SU-DHL-6 (cell line): ENCODE measurements at regions not wholly inside any gene's neighbourhood (a gene's known extent, or its start where the extent isn't known, plus 50 kb on each side); places are given as distances from the start of the nearest gene placed in this dataset.
A peak's percentile ranks its signal among the peaks of the same experiment; 100 is the strongest.

Experiments used
- H2AFZ ChIP-seq: fragments of 200-600 bp; sonication (generic); 2 replicates; pipeline ENCODE4 v1.6.1; 2014; ENCODE audit warnings: low read depth, mild to moderate bottlenecking, moderate library complexity, mixed read lengths, antibody characterized with exemption, low read length; ENCODE audit not compliant: severe bottlenecking
- H3F3A ChIP-seq: fragments of 200-600 bp; shearing (Covaris generic); 2 replicates; pipeline ENCODE4 v1.6.0; 2016; ENCODE audit warnings: antibody characterized with exemption, mild to moderate bottlenecking; ENCODE audit not compliant: insufficient read depth
- H3K27ac ChIP-seq: fragments of 200-600 bp; sonication (generic); 2 replicates; pipeline ENCODE4 v1.5.1; 2016; ENCODE audit warnings: low read depth, mild to moderate bottlenecking, low read length, moderate library complexity, mixed read lengths
- H3K27me3 ChIP-seq: fragments of 200-600 bp; sonication (generic), shearing (Covaris generic); 2 replicates; pipeline ENCODE4 v1.6.0; 2014; ENCODE audit warnings: mild to moderate bottlenecking, low read length
- H3K36me3 ChIP-seq: fragments of 200-600 bp; sonication (generic); 2 replicates; pipeline ENCODE4 v1.6.1; 2014; ENCODE audit warnings: mild to moderate bottlenecking, low read length, mixed read lengths
- H3K4me2 ChIP-seq: fragments of 300-600, 200-600 bp; shearing (Covaris generic), sonication (generic); 2 replicates; pipeline ENCODE4 v1.6.0; 2014; ENCODE audit warnings: low read length, low read depth, mild to moderate bottlenecking; ENCODE audit not compliant: poor library complexity, severe bottlenecking
- H3K4me3 ChIP-seq: fragments of 200-600 bp; sonication (generic); 2 replicates; pipeline ENCODE4 v1.5.1; 2014; ENCODE audit warnings: antibody characterized with exemption, low read length, mild to moderate bottlenecking, mixed read lengths; ENCODE audit not compliant: insufficient read depth, poor library complexity, severe bottlenecking
- H3K79me2 ChIP-seq: fragments of 200-600 bp; sonication (generic); 2 replicates; pipeline ENCODE4 v1.6.1; 2014; ENCODE audit warnings: mild to moderate bottlenecking, low read length, moderate library complexity; ENCODE audit not compliant: insufficient read depth
- H3K9ac ChIP-seq: fragments of 200-600 bp; sonication (generic); 2 replicates; pipeline ENCODE4 v1.7.0; 2014; ENCODE audit warnings: mild to moderate bottlenecking, low read length
- H3K9me2 ChIP-seq: fragments of 200-600 bp; sonication (generic); replicated peaks from 2 replicates; pipeline ENCODE4 v1.6.1; 2014; ENCODE audit warnings: low read length; ENCODE audit not compliant: insufficient read depth
- H3K9me3 ChIP-seq: fragments of 200-600 bp; sonication (generic); 2 replicates; pipeline ENCODE4 v1.6.1; 2014; ENCODE audit warnings: low read length, mixed read lengths; ENCODE audit not compliant: insufficient read depth
- H4K20me1 ChIP-seq: fragments of 200-600 bp; sonication (generic); 2 replicates; pipeline ENCODE4 v1.6.1; 2014; ENCODE audit warnings: low read depth, mild to moderate bottlenecking, antibody characterized with exemption, low read length, moderate library complexity, mixed read lengths
- EZH2phosphoT487 ChIP-seq: fragments of 200-600 bp; sonication (generic), shearing (Covaris generic); conservative IDR thresholded peaks from 2 replicates; pipeline ENCODE4 v1.6.1; 2018; ENCODE audit warnings: mild to moderate bottlenecking, antibody characterized with exemption, low read length, moderate library complexity, mixed read lengths
- TF ChIP-seq, protein P1 (sequence below): fragments of 200-600 bp; sonication (generic); IDR thresholded peaks from one replicate; pipeline ENCODE4 v1.5.1; 2017; ENCODE audit warnings: antibody characterized with exemption, mild to moderate bottlenecking, low read length, moderate library complexity; ENCODE audit not compliant: insufficient read depth, poor library complexity, severe bottlenecking

GRCh38 chr16:82459580-82460256 is 167.1 kb upstream of the CDH13 start:
- H3K4me3 ChIP-seq = no peak overlapping the region

GRCh38 chr16:82456683-82457082 is 170.1 kb upstream of the CDH13 start:
- H3K36me3 ChIP-seq = no peaks in the 10 kb centered on the region
- H3K9ac ChIP-seq = no peak overlapping the region
- TF ChIP-seq, protein P1, sequence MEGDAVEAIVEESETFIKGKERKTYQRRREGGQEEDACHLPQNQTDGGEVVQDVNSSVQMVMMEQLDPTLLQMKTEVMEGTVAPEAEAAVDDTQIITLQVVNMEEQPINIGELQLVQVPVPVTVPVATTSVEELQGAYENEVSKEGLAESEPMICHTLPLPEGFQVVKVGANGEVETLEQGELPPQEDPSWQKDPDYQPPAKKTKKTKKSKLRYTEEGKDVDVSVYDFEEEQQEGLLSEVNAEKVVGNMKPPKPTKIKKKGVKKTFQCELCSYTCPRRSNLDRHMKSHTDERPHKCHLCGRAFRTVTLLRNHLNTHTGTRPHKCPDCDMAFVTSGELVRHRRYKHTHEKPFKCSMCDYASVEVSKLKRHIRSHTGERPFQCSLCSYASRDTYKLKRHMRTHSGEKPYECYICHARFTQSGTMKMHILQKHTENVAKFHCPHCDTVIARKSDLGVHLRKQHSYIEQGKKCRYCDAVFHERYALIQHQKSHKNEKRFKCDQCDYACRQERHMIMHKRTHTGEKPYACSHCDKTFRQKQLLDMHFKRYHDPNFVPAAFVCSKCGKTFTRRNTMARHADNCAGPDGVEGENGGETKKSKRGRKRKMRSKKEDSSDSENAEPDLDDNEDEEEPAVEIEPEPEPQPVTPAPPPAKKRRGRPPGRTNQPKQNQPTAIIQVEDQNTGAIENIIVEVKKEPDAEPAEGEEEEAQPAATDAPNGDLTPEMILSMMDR = peak; percentile 71
- TF ChIP-seq EZH2phosphoT487 = no peak
- H3K4me3 ChIP-seq = no peak overlapping the region
- H3K27me3 ChIP-seq = no peaks in the 10 kb centered on the region
- H3F3A ChIP-seq = no peaks in the 10 kb centered on the region
- H3K79me2 ChIP-seq = no peaks in the 10 kb centered on the region
- no peaks in the 10 kb centered on the region for H3K9me2 ChIP-seq
- H3K9me3 ChIP-seq = no peaks in the 10 kb centered on the region
- H2AFZ ChIP-seq = no peak overlapping the region
- no peak overlapping the region for H3K4me2 ChIP-seq
- no peaks in the 10 kb centered on the region for H4K20me1 ChIP-seq
- H3K27ac ChIP-seq = no peak overlapping the region

More at GRCh38 chr16:82459580-82460256, 167.1 kb upstream of the CDH13 start:
- Histone ChIP-seq H3K27me3 (no peaks in the 10 kb centered on the region), H3K4me2 (no peak overlapping the region), H3K9me2 (no peaks in the 10 kb centered on the region), H3K27ac (no peak overlapping the region), H3K36me3 (no peaks in the 10 kb centered on the region), H3K9me3 (no peaks in the 10 kb centered on the region), H3K9ac (no peak overlapping the region), H3F3A (no peaks in the 10 kb centered on the region), H3K79me2 (no peaks in the 10 kb centered on the region), H2AFZ (no peak overlapping the region), H4K20me1 (no peaks in the 10 kb centered on the region)
- no peak for TF ChIP-seq EZH2phosphoT487
- TF ChIP-seq, protein P1 = no peak

DNA sequence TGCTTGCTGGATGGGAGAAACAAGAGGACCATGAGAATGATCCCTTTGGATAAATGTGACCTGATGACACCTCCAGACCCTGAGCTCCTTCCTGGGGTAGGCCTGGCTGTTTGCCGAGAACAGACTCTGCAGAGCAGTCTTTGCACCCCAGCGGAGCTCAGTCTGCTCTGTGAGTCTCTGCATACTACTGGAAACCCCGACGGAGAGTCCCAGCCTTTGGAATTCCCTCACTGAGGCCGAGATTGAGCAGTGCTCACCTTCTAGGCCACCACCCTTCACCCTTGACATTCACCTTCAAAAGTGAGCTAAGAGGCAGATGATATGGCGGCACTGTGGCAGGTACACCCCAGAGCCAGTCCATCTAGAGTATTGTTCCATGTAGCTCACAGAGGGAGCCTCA is 172.2 kb upstream of the CDH13 start:
- Histone ChIP-seq H2AFZ (no peak overlapping the region), H3K79me2 (no peaks in the 10 kb centered on the region), H3K4me2 (no peak overlapping the region), H3F3A (no peaks in the 10 kb centered on the region), H3K9me2 (no peaks in the 10 kb centered on the region), H3K27me3 (no peaks in the 10 kb centered on the region), H3K9ac (no peak overlapping the region), H3K36me3 (no peaks in the 10 kb centered on the region), H3K4me3 (no peak overlapping the region), H3K9me3 (no peaks in the 10 kb centered on the region), H3K27ac (no peak overlapping the region), H4K20me1 (no peaks in the 10 kb centered on the region)
- no peak for TF ChIP-seq EZH2phosphoT487
- TF ChIP-seq, protein P1 = no peak
